AG08396 (cell line): ENCODE measurements at regions not wholly inside any gene's neighbourhood (a gene's known extent, or its start where the extent isn't known, plus 50 kb on each side); places are given as distances from the start of the nearest gene placed in this dataset.

ENCODE experiments used
- DNase-seq: peaks from one replicate; pipeline ENCODE4 v3.0.0; 2012; ENCODE audit warnings: low spot score, mixed read lengths

DNA sequence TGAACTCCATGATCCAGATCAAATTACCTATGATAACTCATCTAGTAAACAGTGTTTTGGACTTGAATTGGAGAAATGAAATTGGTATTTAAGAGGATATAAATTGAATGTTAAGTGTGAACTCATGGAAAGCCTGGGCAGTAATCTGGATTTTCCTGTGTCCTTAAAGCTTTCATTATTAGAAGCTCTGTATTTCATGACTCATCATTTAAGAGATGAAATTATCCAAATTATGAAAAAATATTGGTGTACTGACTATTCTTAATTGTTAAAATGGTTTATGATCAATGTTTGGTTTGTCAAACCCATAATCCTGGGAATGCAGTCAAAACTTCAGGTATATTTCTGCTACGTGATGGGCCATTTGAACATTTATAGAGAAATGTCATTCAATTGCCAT is 332.2 kb upstream of the ST6GAL2 start:
- DNase-seq = no peak

GRCh38 chr2:107222466-107222865 is 336.5 kb upstream of the ST6GAL2 start:
- DNase-seq = no peak

DNA sequence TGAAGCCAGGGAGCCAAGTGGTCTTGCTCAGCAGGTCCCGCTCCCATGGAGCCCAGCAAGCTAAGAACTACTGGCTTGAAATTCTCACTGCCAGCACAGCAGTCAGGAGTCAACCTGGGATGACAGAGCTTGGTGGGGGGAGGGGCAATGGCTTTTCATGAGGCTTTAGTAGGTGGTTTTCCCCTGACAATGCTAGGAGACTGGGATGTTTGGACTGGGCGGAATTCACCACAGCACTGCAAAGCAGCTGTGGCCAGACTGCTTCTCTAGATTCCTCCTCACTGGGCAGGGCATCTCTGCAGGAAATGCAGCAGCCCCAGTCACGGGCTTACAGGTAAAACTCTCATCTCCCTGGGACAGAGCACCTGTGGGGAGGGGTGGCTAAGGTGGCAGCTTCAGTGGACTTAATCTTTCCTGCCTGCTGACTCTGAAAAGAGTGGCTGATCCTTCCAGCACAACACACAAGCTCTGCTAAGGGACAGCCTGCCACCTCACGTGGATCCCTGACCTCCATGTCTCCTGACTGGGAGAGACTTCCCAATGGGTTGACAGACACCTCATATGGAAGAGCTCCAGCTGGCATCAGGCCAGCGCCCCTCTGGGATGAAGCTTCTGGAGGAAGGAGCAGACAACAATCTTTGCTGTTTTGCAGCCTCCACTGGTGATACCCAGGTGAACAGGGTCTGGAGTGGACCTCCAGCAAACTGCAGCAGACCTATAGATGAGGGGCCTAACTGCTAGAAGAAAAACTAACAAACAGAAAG is 349.7 kb upstream of the ST6GAL2 start:
- no peak for DNase-seq

- no peak for DNase-seq
These were observed 356.8 kb upstream of the ST6GAL2 start for GRCh38 chr2:107242811-107243210.

GRCh38 chr2:107248932-107249331 is 363.0 kb upstream of the ST6GAL2 start:
- DNase-seq = no peak

DNA sequence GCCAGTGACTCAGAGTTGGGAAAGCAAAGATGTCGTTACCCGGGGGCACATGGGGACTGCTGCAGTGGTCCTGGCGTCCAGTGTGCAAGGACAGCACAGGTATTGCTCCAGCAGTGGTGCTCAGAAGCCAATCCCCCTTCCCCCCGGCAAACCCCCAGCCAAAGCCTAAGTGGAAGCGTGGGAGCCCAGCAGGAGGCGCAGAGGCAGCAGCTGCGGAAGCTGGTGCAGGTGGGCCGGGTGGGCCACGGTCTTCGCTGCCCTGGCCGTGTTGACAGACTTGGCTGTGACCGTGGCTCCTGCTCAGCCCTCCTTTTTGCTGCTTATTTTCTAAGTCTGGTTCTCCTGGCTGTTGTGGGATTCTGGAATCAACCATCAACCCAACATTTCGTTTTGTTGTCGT is 369.8 kb upstream of the ST6GAL2 start:
- DNase-seq = no peak

GRCh38 chr2:107258531-107259407 is 372.8 kb upstream of the ST6GAL2 start:
- DNase-seq = no peak

GRCh38 chr2:107259408-107260195 is 373.6 kb upstream of the ST6GAL2 start:
- DNase-seq = no peak

- no peak for DNase-seq
These were observed 377.7 kb upstream of the ST6GAL2 start for GRCh38 chr2:107263628-107264027.

DNA sequence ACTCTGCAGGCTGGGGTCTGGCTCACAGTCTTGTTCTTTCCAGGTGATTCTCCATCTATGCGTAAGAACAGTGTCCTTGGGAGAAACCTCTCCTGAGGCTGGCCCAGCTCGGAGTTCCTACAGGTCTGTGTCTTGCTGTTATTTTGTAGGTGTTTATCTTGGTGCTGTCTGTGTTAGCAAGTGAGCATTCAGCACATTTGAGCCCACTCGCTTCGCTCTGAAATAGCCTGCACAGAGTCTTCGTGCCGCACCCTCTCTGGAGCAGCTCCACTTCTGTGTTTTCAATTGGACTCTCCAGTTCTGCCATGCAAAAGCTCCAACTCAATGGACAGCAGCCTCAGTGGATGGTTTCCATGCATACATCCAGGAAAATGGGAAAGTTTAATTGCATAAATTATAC is 378.2 kb upstream of the ST6GAL2 start:
- DNase-seq = no peak

DNA sequence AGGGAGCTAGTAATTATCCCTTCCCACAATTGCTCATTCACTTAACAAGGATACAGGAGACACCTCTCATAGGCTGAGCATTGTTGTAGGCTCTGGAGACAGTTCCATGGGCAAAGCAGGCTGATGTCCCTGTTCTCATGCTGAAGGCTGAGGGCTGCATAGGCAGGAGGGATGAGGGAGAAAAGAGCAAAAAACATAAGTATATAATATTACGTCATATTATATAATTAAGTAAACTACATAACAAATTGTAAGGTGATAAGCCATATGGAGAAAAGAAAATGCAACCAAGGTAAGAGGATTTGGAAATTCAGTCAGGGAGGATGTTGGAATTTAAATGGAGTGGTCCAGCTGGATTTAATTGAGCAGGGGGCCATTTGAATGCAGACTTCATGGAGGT is 380.6 kb upstream of the ST6GAL2 start:
- no peak for DNase-seq

GRCh38 chr2:107267086-107267485 is 381.1 kb upstream of the ST6GAL2 start:
- DNase-seq = no peak

DNA sequence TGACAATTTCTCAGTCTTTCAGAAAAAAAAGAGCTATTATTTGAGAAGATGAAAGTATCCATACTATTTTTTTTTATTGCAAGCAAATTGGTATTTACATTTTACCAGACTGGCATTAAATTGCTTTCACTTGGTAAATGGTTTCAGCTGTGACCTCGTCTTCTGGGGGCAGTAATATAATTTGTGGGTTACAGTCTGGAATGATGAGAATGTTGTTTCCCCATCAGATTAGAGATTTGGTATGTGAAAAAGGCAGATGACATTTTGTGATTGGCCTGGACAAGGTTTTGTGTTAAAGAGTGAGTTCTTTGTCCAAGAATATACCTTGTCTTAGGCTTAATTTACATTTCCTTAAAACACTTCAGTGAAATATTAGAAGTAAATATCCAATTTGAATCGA is 390.1 kb upstream of the ST6GAL2 start:
- DNase-seq = no peak

DNA sequence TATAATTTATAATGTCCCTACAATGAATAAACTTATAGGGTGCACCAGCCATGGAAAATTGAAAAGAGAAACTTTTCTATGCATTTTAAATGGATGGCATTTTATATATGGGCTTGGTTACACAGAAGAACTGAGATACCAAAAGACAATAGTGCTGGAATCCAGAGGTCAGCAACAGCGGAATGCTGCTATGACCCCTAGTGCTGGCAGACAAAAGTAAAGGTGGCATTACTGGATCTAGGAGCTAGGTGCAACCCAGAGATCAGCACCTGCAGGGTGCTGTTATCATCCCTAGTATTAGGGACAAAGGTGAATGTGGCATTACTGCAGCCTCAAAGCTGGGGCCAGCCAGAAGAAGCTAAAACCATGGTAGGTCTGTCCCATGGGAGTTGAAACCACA is 392.7 kb upstream of the ST6GAL2 start:
- DNase-seq = no peak

DNA sequence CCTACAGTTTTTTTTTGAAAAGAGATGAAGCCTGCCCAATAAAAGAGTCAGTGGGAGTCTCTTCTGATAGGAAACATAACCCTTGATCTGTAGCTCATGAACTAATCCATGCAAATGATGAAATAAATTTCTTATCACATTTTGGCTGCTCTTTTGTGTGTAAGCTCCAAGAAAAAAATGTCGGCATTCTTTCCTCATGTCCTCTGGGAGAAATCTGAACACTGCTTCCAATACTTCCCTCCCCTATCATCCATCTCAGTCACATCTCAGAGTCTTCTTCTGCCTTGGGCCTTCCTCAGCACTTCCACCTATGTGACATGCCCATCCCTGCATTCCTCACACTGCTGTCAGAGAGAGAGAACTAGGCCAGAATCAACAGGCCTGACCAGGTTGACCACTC is 395.7 kb upstream of the ST6GAL2 start:
- no peak for DNase-seq

DNA sequence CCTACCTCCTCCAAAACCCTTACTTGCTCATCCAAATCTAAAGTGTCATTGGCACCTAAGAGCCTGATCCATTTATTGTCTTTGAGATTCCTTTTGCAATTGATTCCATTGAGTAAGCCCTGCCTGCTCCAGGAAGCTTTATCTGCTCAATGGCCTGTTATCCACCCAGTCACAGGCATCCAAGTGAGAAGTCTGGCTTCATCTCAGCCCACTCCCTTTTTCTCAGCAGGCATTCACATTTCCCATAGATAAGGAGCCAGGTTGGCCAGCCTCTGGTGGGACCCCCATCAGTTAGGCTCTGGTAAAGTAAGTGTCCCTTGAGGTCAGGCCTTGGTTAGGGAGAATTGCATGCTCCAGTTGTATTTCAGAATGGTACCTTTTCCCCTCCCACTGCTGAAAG is 396.2 kb upstream of the ST6GAL2 start:
- DNase-seq = no peak

- no peak for DNase-seq
These were observed 399.8 kb upstream of the ST6GAL2 start for GRCh38 chr2:107285621-107286299.

- no peak for DNase-seq
These were observed 404.1 kb upstream of the ST6GAL2 start for GRCh38 chr2:107290041-107290440.

- no peak for DNase-seq
These were observed 418.0 kb upstream of the ST6GAL2 start for GRCh38 chr2:107303964-107304363.

GRCh38 chr2:107305966-107306365 is 420.0 kb upstream of the ST6GAL2 start:
- no peak for DNase-seq

DNA sequence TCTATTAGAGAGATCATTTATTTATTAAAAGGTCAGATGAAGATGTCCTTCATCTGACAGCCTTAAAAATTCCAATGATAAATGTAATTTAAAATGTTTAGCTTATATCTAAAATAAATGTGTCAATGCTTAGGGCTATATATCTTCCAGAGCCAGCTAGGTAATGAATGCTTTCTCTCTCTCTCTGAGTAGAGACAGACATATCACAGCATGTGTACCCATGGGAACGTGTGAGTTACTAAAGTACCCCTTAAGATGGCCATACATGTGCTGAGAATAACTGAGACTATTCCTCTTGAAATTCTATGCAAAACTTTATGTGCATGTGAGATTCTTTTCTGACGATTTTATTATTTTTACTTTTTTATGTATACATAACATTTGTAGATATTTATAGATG is 420.9 kb upstream of the ST6GAL2 start:
- no peak for DNase-seq

GRCh38 chr2:107308835-107309234 is 422.9 kb upstream of the ST6GAL2 start:
- no peak for DNase-seq
